ENCODE measurements at regions not wholly inside any gene's neighbourhood (a gene's known extent, or its start where the extent isn't known, plus 50 kb on each side); places are given as distances from the start of the nearest gene placed in this dataset.

DNA sequence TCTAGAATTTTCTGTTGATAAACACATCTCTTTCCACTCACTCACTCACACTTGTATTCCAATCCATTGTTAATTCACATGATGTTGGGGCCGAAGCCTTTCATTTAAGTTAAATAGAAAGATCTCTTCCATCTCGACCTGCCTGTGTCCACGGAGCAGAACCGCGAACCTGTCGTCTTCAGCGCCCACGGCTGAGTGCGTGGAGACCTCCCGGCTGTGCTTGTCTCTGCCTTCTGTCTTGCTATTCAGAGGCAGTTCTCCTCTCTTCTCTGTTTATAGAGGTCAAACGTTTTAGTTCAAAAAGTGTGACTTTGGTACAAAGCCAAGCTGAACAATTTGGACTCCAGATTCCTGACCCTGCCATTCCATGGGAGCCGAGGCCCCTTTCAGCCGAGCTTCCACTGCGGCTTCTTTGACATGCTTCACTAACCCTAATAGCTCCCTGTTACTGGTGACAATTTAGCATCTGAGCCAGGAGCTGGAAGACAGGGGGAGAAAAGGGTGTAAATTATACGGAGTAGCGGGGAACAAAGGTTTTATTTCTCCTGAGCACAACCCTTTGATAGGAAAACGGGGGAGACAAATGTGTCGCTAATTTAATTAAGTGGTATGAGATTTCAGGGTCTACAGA is 314.4 kb upstream of the IRX4 start:
- CTCF ChIA-PET (ENCODE audit: partially characterized antibody): interaction anchor here (0.9 to 1.7 kb wide), 2 partner anchors 11 to 548 kb away, joined by 3 to 5 read pairs; no protein-coding TSS in a partner anchor
- Histone ChIP-seq H2BK15ac (ENCODE audit: low read length) (no peak overlapping the region), H4K20me1 (replicated peaks in 1 of 2; ENCODE audit: control insufficient read depth in 1 of 2, insufficient read depth in 2 of 2, low read length in 2 of 2) (no peaks in the 10 kb centered on the region), H3K36me3 (ENCODE audit: control insufficient read depth in 2 of 4, insufficient read depth in 4 of 4, low read length in 3 of 4) (no peaks in the 10 kb centered on the region), H3K79me1 (ENCODE audit: low read depth, low read length) (no peaks in the 10 kb centered on the region), H3K23ac (ENCODE audit: insufficient read length) (no peak overlapping the region), H3K18ac (ENCODE audit: extremely low read depth, low read length) (no peak overlapping the region), H2AK5ac (ENCODE audit: low read depth, low read length) (no peak overlapping the region), H2BK5ac (ENCODE audit: low read depth, low read length) (no peak overlapping the region), H4K8ac (ENCODE audit: extremely low read depth, insufficient read depth, low read length) (no peak overlapping the region), H3K4ac (replicated peaks; ENCODE audit: insufficient read length, low read depth, low read length) (no peak overlapping the region), H3K4me1 (replicated peaks in 1 of 4; ENCODE audit: control insufficient read depth in 3 of 4, insufficient read depth in 4 of 4, low read length in 3 of 4) (no peaks in the 10 kb centered on the region), H3K9me3 (ENCODE audit: insufficient read depth in 2 of 2, low read depth in 1 of 2, low read length in 1 of 2) (peaks cover 9 to 12% of the 10 kb centered on the region in 2 experiments), H3K14ac (ENCODE audit: insufficient read length) (no peak overlapping the region), H3K27ac (ENCODE audit: low read depth, low read length) (no peak overlapping the region), H2BK120ac (replicated peaks; ENCODE audit: low read depth, low read length) (no peak overlapping the region), H4K91ac (replicated peaks; ENCODE audit: insufficient read length, low read length) (no peak overlapping the region), H3K4me2 (ENCODE audit: insufficient read depth in 1 of 2, low read depth in 2 of 2, low read length in 2 of 2) (no peak overlapping the region), H2BK20ac (ENCODE audit: low read length) (no peak overlapping the region), H3K9ac (replicated peaks in 1 of 4; ENCODE audit: extremely low read depth in 1 of 4, low read depth in 3 of 4, low read length in 3 of 4) (no peak overlapping the region), H2AFZ (ENCODE audit: low read length) (no peak overlapping the region), H3K56ac (replicated peaks; ENCODE audit: insufficient read length, low read depth, low read length) (no peak overlapping the region), H2BK12ac (ENCODE audit: low read depth, low read length) (no peak overlapping the region), H3K27me3 (replicated peaks in 1 of 4; ENCODE audit: control insufficient read depth in 3 of 4, extremely low read depth in 1 of 4, insufficient read depth in 3 of 4, low read length in 3 of 4) (no peaks in the 10 kb centered on the region), H4K5ac (ENCODE audit: insufficient read length, low read depth, low read length) (no peak overlapping the region), H3K4me3 (ENCODE audit: extremely low read depth in 1 of 4, insufficient read depth in 2 of 4, low read depth in 3 of 4, low read length in 4 of 4) (no peak overlapping the region), H3K23me2 (ENCODE audit: low read depth, low read length) (no peaks in the 10 kb centered on the region), H3K79me2 (ENCODE audit: control insufficient read depth in 1 of 2, insufficient read depth in 2 of 2, low read length in 2 of 2) (no peaks in the 10 kb centered on the region)
- POLR2A ChIA-PET (ENCODE audit: partially characterized antibody): no interaction called here
- DNase-seq (ENCODE audit: low read depth in 1 of 2, low spot score in 2 of 2): no peak
- no peak for FAIRE-seq
- no peak for TF ChIP-seq ASH2L (IDR thresholded peaks at IDR 0.05; ENCODE audit: low read length)
- 90% methylated on average over 18 of the region's 18 CpGs; no CpG with 5 or more reads in 1 of the 2 experiments for WGBS, 2 experiments (ENCODE audit: extremely low coverage in 1 of 2, insufficient coverage in 1 of 2, insufficient read length in 1 of 2, insufficient replicate concordance in 2 of 2, low coverage in 1 of 2, low lambda C conversion rate in 2 of 2, missing lambda C conversion rate in 1 of 2)

Data from H1 (cell line).